NOMO-1 treated with DMSO at 0.1 percent for 48 hours (cell line): ENCODE measurements at regions not wholly inside any gene's neighbourhood (a gene's known extent, or its start where the extent isn't known, plus 50 kb on each side); places are given as distances from the start of the nearest gene placed in this dataset.
"Not testable (repeated sequence)": the region's sequence is repeated elsewhere in the genome, so short reads cannot be mapped to it uniquely, and the experiment has no call there.

ENCODE experiments used
- DNase-seq: peaks from one replicate; lab custom pipeline; 2025; ENCODE audit not compliant: unreplicated experiment; lab: John Stamatoyannopoulos, UW

- DNase-seq = no peak
Observed at GRCh38 chr7:34331102-34331501, 326.9 kb upstream of the NPSR1 start.

- no peak for DNase-seq
Observed at GRCh38 chr7:34332006-34332405, 326.0 kb upstream of the NPSR1 start.

GRCh38 chr7:34333184-34333583 lies 324.8 kb upstream of the NPSR1 start:
- DNase-seq = no peak

GRCh38 chr7:34333925-34334324 lies 324.1 kb upstream of the NPSR1 start:
- DNase-seq = no peak

GRCh38 chr7:34337163-34337562 lies 320.9 kb upstream of the NPSR1 start:
- DNase-seq = no peak

- no peak for DNase-seq
Observed at GRCh38 chr7:34338961-34339526, 319.0 kb upstream of the NPSR1 start.

GRCh38 chr7:34341326-34341725 lies 316.7 kb upstream of the NPSR1 start:
- no peak for DNase-seq

- DNase-seq = no peak
Observed at GRCh38 chr7:34342387-34342786, 315.6 kb upstream of the NPSR1 start.

GRCh38 chr7:34343667-34344066 lies 314.4 kb upstream of the NPSR1 start:
- no peak for DNase-seq

- DNase-seq = no peak
Observed at GRCh38 chr7:34354011-34354410, 304.0 kb upstream of the NPSR1 start.

GRCh38 chr7:34354899-34355298 lies 303.1 kb upstream of the NPSR1 start:
- DNase-seq = no peak

- DNase-seq = no peak
Observed at GRCh38 chr7:34357068-34357467, 300.9 kb upstream of the NPSR1 start.

- DNase-seq = no peak
Observed at GRCh38 chr7:34357946-34358345, 300.1 kb upstream of the NPSR1 start.

- DNase-seq = not testable (repeated sequence)
Observed at GRCh38 chr7:34358578-34358977, 299.4 kb upstream of the NPSR1 start.

- DNase-seq = no peak
Observed at GRCh38 chr7:34361663-34362250, 296.3 kb upstream of the NPSR1 start.

GRCh38 chr7:34362621-34363020 lies 295.4 kb upstream of the NPSR1 start:
- DNase-seq = no peak

- no peak for DNase-seq
Observed at GRCh38 chr7:34364130-34364529, 293.9 kb upstream of the NPSR1 start.

GRCh38 chr7:34365011-34365410 lies 293.0 kb upstream of the NPSR1 start:
- no peak for DNase-seq

GRCh38 chr7:34365611-34366010 lies 292.4 kb upstream of the NPSR1 start:
- DNase-seq = no peak

GRCh38 chr7:34371922-34372321 lies 286.1 kb upstream of the NPSR1 start:
- DNase-seq = no peak

- no peak for DNase-seq
Observed at GRCh38 chr7:34373940-34374339, 284.1 kb upstream of the NPSR1 start.

- DNase-seq = no peak
Observed at GRCh38 chr7:34382166-34382893, 275.7 kb upstream of the NPSR1 start.

GRCh38 chr7:34385384-34385783 lies 272.6 kb upstream of the NPSR1 start:
- no peak for DNase-seq
